ENCODE measurements at regions not wholly inside any gene's neighbourhood (a gene's known extent, or its start where the extent isn't known, plus 50 kb on each side); places are given as distances from the start of the nearest gene placed in this dataset.

DNA sequence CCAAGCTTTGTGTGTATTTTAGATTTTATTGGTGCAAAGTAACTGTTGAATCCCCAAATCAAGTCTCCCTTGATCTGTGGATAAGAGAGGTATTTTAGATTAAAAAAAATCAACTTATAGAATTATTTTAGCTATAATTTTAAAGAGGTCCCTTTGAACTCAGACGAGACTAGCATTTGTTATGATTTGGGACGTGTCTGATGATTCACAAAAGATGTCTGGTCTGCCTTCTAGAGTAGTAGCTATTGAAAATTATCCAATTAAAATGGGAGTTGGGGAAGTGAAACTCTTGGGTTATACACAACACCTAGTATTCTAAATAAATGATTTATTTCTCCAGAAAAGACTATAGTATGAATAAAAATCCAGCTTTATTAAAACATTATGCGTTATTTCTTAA, 227.9 kb upstream of the GRIA4 start:
- intact Hi-C loops (cut with micrococcal nuclease), result no loop called here
- no peaks in the 10 kb centered on the region for H3K4me1 ChIP-seq (replicated peaks in 1 of 2; ENCODE audit: control insufficient read depth in 2 of 2, insufficient read depth in 2 of 2, low read length in 2 of 2)
- DNase-seq (ENCODE audit: extremely low read depth in 1 of 4, low spot score in 3 of 4), result no peak
- no peak for TF ChIP-seq TAF7 (tag; IDR thresholded peaks at IDR 0.05)
- TF ChIP-seq CBX2 (IDR thresholded peaks at IDR 0.05; ENCODE audit: insufficient read depth, low read length, poor library complexity, severe bottlenecking), result no peak
- TF ChIP-seq, protein P1, sequence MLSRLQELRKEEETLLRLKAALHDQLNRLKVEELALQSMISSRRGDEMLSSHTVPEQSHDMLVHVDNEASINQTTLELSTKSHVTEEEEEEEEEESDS (CRISPR knock-in tag; IDR thresholded peaks at IDR 0.05), result no peak
- no peak for TF ChIP-seq ZNF75A (CRISPR knock-in tag; IDR thresholded peaks at IDR 0.05)
- TF ChIP-seq MTA3 (IDR thresholded peaks at IDR 0.05; ENCODE audit: borderline replicate concordance), result no peak
- TF ChIP-seq, protein P2, sequence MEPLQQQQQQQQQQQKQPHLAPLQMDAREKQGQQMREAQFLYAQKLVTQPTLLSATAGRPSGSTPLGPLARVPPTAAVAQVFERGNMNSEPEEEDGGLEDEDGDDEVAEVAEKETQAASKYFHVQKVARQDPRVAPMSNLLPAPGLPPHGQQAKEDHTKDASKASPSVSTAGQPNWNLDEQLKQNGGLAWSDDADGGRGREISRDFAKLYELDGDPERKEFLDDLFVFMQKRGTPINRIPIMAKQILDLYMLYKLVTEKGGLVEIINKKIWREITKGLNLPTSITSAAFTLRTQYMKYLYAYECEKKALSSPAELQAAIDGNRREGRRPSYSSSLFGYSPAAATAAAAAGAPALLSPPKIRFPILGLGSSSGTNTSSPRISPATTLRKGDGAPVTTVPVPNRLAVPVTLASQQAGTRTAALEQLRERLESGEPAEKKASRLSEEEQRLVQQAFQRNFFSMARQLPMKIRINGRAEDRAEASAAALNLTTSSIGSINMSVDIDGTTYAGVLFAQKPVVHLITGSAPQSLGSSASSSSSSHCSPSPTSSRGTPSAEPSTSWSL (CRISPR knock-in tag; IDR thresholded peaks at IDR 0.05; ENCODE audit: borderline replicate concordance), result no peak
- no peak for TF ChIP-seq ESRRB (CRISPR knock-in tag; IDR thresholded peaks at IDR 0.05; ENCODE audit: borderline replicate concordance)
- TF ChIP-seq, protein P3, sequence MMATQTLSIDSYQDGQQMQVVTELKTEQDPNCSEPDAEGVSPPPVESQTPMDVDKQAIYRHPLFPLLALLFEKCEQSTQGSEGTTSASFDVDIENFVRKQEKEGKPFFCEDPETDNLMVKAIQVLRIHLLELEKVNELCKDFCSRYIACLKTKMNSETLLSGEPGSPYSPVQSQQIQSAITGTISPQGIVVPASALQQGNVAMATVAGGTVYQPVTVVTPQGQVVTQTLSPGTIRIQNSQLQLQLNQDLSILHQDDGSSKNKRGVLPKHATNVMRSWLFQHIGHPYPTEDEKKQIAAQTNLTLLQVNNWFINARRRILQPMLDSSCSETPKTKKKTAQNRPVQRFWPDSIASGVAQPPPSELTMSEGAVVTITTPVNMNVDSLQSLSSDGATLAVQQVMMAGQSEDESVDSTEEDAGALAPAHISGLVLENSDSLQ (IDR thresholded peaks at IDR 0.05), result no peak
- TF ChIP-seq TAF15 (IDR thresholded peaks at IDR 0.05; ENCODE audit: low read depth, low read length), result no peak
- TF ChIP-seq CHD4 (IDR thresholded peaks at IDR 0.05; ENCODE audit: insufficient read depth, insufficient replicate concordance, low read depth, low read length, poor library complexity, severe bottlenecking), result no peak
- H2AFZ ChIP-seq (ENCODE audit: low read depth, low read length), result no peak overlapping the region
- ChIA-PET CTCF (ENCODE audit: low intra/inter-chr PET ratio) (no interaction called here), POLR2A (no interaction called here)
- H3K27me3 ChIP-seq (ENCODE audit: control insufficient read depth in 2 of 2, insufficient read depth in 2 of 2, low read length in 2 of 2), result no peaks in the 10 kb centered on the region
- no TSS peak for BruUV-seq (replicated peaks)
- ATAC-seq, result no peak
- FAIRE-seq, result no peak
- H3K27ac ChIP-seq (ENCODE audit: extremely low read depth, low read depth, low read length), result no peak overlapping the region
- WGBS (ENCODE audit: insufficient coverage, low coverage, missing lambda C conversion rate), result 76% methylated on average over 3 of the region's 3 CpGs
- H3K9me3 ChIP-seq (replicated peaks; ENCODE audit: control insufficient read depth, insufficient read depth, low read depth, low read length), result no peaks in the 10 kb centered on the region
- H3K36me3 ChIP-seq (ENCODE audit: control insufficient read depth, insufficient read depth, low read length), result no peaks in the 10 kb centered on the region
- H3K4me3 ChIP-seq, result no peak overlapping the region
- no peak overlapping the region for H3K4me2 ChIP-seq (ENCODE audit: insufficient read depth, low read length)
- no peaks in the 10 kb centered on the region for H3K79me2 ChIP-seq (ENCODE audit: control insufficient read depth, insufficient read depth, low read length)
- in situ Hi-C loops (cut with MboI), result no loop called here
- H3K9ac ChIP-seq (ENCODE audit: insufficient read depth in 1 of 2, low read depth in 2 of 2, low read length in 2 of 2), result no peak overlapping the region
- H3K9me1 ChIP-seq (ENCODE audit: control insufficient read depth, insufficient read depth, low read length), result no peaks in the 10 kb centered on the region
- no peaks in the 10 kb centered on the region for H4K20me1 ChIP-seq (replicated peaks; ENCODE audit: control insufficient read depth, insufficient read depth, low read length)
